ENCODE measurements at regions not wholly inside any gene's neighbourhood (a gene's known extent, or its start where the extent isn't known, plus 50 kb on each side); places are given as distances from the start of the nearest gene placed in this dataset.

DNA sequence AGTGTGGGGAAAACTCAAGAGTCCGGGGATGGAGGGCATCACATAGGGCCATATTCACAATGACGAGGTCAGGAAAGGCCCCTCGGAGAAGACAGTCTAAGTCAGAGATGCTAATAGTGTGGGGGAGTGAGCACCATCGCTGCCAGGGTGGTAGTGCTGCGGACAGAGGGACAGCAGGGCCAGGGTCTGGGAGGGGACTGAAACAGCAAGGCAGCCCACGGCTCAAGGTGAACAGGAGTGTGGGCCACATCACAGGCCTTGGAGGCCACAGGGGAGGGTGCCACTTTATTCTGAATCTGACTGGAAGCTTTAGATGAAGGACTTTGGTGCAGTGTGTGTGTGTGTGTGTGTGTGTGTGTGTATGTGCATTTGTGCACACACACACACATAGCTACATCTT is 130.9 kb upstream of the GLI2 start:
- TF ChIP-seq, protein P1, sequence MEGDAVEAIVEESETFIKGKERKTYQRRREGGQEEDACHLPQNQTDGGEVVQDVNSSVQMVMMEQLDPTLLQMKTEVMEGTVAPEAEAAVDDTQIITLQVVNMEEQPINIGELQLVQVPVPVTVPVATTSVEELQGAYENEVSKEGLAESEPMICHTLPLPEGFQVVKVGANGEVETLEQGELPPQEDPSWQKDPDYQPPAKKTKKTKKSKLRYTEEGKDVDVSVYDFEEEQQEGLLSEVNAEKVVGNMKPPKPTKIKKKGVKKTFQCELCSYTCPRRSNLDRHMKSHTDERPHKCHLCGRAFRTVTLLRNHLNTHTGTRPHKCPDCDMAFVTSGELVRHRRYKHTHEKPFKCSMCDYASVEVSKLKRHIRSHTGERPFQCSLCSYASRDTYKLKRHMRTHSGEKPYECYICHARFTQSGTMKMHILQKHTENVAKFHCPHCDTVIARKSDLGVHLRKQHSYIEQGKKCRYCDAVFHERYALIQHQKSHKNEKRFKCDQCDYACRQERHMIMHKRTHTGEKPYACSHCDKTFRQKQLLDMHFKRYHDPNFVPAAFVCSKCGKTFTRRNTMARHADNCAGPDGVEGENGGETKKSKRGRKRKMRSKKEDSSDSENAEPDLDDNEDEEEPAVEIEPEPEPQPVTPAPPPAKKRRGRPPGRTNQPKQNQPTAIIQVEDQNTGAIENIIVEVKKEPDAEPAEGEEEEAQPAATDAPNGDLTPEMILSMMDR (IDR thresholded peaks at IDR 0.05; ENCODE audit: borderline replicate concordance) = no peak
- Histone ChIP-seq H3K27me3 (ENCODE audit: low read depth) (peaks cover 46% of the 10 kb centered on the region), H3K27ac (replicated peaks) (no peak overlapping the region), H3K36me3 (no peaks in the 10 kb centered on the region), H3K4me3 (no peak overlapping the region), H3K4me1 (peaks cover 11% of the 10 kb centered on the region), H3K9me3 (replicated peaks) (no peaks in the 10 kb centered on the region)
- intact Hi-C loops (cut with micrococcal nuclease) = no loop called here
- DNase-seq = peak; percentile 7

DNA sequence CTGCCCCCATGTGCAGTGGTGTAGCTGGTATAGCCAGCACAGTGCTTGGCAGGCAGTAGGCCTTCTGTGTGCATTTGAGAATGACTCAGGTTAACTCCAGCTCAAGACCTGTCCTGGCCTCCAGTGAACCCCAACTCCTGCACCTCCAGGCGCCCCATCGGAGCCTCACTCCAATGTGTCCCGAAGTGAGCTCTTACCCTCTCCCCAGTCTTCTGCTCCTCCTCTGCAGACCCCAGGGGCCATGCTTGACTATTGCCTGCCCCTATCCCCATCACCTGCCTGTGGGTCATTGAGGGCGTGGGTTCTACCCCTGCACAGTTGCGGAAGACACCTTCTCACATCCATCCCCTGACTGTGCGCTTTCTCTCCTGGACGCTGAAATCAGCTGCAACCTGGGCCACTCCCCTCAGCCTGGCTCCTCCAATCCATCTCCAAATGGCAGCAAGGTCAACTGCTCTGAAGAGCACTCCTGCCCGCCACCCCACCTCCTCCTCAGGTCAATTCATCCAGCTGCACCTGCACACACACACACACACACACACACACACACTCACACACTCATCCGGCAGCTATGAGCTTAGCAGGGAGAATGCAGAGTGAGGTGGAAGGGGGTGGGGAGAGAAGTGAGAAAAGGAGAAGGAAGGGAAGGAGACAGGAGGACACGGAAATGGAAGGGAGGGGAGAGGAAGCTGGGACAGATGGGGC is 130.3 kb upstream of the GLI2 start:
- TF ChIP-seq, protein P1 (IDR thresholded peaks at IDR 0.05; ENCODE audit: borderline replicate concordance) = no peak
- H3K9me3 ChIP-seq (replicated peaks) = no peaks in the 10 kb centered on the region
- no peak overlapping the region for H3K4me3 ChIP-seq
- peaks cover 11% of the 10 kb centered on the region for H3K4me1 ChIP-seq
- H3K27me3 ChIP-seq (ENCODE audit: low read depth) = peaks cover 44% of the 10 kb centered on the region
- no peak overlapping the region for H3K27ac ChIP-seq (replicated peaks)
- H3K36me3 ChIP-seq = no peaks in the 10 kb centered on the region
- intact Hi-C loops (cut with micrococcal nuclease) = no loop called here
- peak; percentile 7 for DNase-seq

DNA sequence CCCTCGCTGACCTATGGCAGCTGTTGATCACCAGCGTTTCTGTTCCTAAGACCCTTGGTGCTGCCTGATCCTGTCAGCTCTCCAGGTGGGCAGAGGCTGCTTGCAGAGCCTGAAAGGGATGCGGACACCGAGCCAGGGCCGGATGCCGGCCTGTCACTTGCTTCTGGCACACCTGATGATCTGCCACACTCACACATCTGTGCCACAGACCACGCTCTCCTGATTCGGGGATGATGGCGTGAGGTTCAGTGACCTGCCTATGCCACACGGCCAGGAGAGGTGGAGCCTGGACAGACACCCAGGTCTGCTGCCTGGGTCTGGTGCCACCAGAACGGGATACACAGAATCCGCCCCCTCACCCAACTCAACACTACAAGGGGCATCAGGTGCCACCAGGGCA is 129.4 kb upstream of the GLI2 start:
- intact Hi-C loops (cut with micrococcal nuclease) = no loop called here
- Histone ChIP-seq H3K27ac (replicated peaks) (no peak overlapping the region), H3K9me3 (replicated peaks) (no peaks in the 10 kb centered on the region), H3K4me1 (peaks cover 11% of the 10 kb centered on the region), H3K36me3 (no peaks in the 10 kb centered on the region), H3K4me3 (no peak overlapping the region), H3K27me3 (ENCODE audit: low read depth) (peaks cover 39% of the 10 kb centered on the region)
- DNase-seq = peak; percentile 10
- TF ChIP-seq, protein P1 (IDR thresholded peaks at IDR 0.05; ENCODE audit: borderline replicate concordance) = no peak

DNA sequence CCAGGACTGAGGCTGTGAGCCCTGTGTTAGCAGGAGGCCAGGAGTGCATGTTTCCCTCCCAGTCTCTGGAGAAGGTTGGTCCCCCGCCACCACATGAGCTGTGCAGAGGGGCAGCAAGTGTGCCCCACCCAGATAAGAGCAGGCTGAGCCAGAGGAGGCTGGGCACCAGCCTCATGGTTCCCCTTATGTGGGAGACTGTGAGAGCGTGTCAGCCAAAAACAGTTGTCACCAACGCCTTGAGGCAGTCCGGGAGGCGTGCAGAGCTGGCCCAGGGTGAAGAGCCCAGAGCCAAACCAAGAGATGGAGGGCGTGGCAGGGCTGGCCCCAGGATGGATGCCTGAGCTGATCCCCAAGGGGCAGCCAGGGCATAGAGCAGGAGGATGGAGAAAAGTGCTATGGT is 128.7 kb upstream of the GLI2 start:
- no peak overlapping the region for H3K27ac ChIP-seq (replicated peaks)
- no peak overlapping the region for H3K4me3 ChIP-seq
- TF ChIP-seq, protein P1 (IDR thresholded peaks at IDR 0.05; ENCODE audit: borderline replicate concordance) = no peak
- H3K36me3 ChIP-seq = no peaks in the 10 kb centered on the region
- H3K27me3 ChIP-seq (ENCODE audit: low read depth) = peaks cover 38% of the 10 kb centered on the region
- H3K9me3 ChIP-seq (replicated peaks) = no peaks in the 10 kb centered on the region
- H3K4me1 ChIP-seq = peaks cover 11% of the 10 kb centered on the region
- intact Hi-C loops (cut with micrococcal nuclease) = no loop called here
- DNase-seq = peak; percentile 12

DNA sequence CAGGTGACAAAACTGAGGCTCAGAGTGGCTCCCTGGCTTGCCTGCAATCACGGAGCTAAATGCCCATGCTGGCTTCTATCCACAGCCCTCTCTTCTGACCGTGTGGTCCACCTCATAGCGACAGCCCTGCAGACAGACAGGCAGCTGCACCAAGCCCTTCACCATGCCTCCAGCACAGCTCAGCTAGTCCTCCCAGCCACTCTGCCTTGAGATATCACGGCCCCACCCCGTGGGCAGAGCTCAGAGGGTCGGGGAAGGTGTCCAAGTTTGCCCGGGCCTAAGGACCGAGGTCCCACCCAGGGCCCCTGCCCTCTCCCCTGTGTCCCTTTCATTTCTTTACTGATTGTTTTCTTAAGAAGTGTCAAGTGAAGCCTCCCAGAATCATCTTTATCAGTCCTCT is 128.2 kb upstream of the GLI2 start:
- peaks cover 39% of the 10 kb centered on the region for H3K27me3 ChIP-seq (ENCODE audit: low read depth)
- no peaks in the 10 kb centered on the region for H3K36me3 ChIP-seq
- H3K4me1 ChIP-seq = peaks cover 11% of the 10 kb centered on the region
- TF ChIP-seq, protein P1 (IDR thresholded peaks at IDR 0.05; ENCODE audit: borderline replicate concordance) = no peak
- intact Hi-C loops (cut with micrococcal nuclease) = no loop called here
- no peak overlapping the region for H3K4me3 ChIP-seq
- H3K27ac ChIP-seq (replicated peaks) = no peak overlapping the region
- DNase-seq = peak; percentile 9
- no peaks in the 10 kb centered on the region for H3K9me3 ChIP-seq (replicated peaks)

Data from left ventricle myocardium inferior (tissue), 1 donor.